Ureter (tissue), 1 donor: ENCODE measurements at regions not wholly inside any gene's neighbourhood (a gene's known extent, or its start where the extent isn't known, plus 50 kb on each side); places are given as distances from the start of the nearest gene placed in this dataset.
"Not testable (repeated sequence)": the region's sequence is repeated elsewhere in the genome, so short reads cannot be mapped to it uniquely, and the experiment has no call there.

Experiments used
- DNase-seq: peaks from one replicate; pipeline ENCODE4 v3.0.0-alpha.2; 2020; ENCODE audit warnings: low spot score
- donor health status: DM: yes; HTN: yes; CAD: no.

- DNase-seq, result no peak
These were observed 61.5 kb downstream of the PRDM13 start for GRCh38 chr6:99668036-99668705.

- DNase-seq, result no peak
These were observed 83.5 kb downstream of the PRDM13 start for GRCh38 chr6:99689916-99690685.

GRCh38 chr6:99702287-99702686 is 95.7 kb downstream of the PRDM13 start:
- DNase-seq, result not testable (repeated sequence)

GRCh38 chr6:99709062-99709461 is 102.4 kb downstream of the PRDM13 start:
- DNase-seq, result no peak

- DNase-seq, result no peak
These were observed 104.7 kb downstream of the PRDM13 start for GRCh38 chr6:99711302-99711701.

- no peak for DNase-seq
These were observed 105.3 kb downstream of the PRDM13 start for GRCh38 chr6:99711925-99712324.

GRCh38 chr6:99712519-99712918 is 105.9 kb downstream of the PRDM13 start:
- DNase-seq, result no peak

GRCh38 chr6:99722043-99722442 is 115.4 kb downstream of the PRDM13 start:
- not testable (repeated sequence) for DNase-seq

- DNase-seq, result not testable (repeated sequence)
These were observed 123.6 kb downstream of the PRDM13 start for GRCh38 chr6:99730237-99730636.

GRCh38 chr6:99736302-99736701 is 129.7 kb downstream of the PRDM13 start:
- no peak for DNase-seq

- DNase-seq, result no peak
These were observed 132.9 kb downstream of the PRDM13 start for GRCh38 chr6:99739526-99739925.

- no peak for DNase-seq
These were observed 134.5 kb downstream of the PRDM13 start for GRCh38 chr6:99741092-99741491.

GRCh38 chr6:99743647-99744046 is 137.0 kb downstream of the PRDM13 start:
- DNase-seq, result no peak

- DNase-seq, result no peak
These were observed 139.0 kb downstream of the PRDM13 start for GRCh38 chr6:99745651-99746050.

GRCh38 chr6:99746261-99746895 is 139.7 kb downstream of the PRDM13 start:
- DNase-seq, result peak; percentile 68

GRCh38 chr6:99761711-99762110 is 155.1 kb downstream of the PRDM13 start:
- DNase-seq, result no peak

GRCh38 chr6:99768166-99768565 is 161.5 kb downstream of the PRDM13 start:
- DNase-seq, result no peak

- no peak for DNase-seq
These were observed 173.3 kb downstream of the PRDM13 start for GRCh38 chr6:99779631-99780555.

- DNase-seq, result no peak
These were observed 173.9 kb downstream of the PRDM13 start for GRCh38 chr6:99780556-99780885.

- no peak for DNase-seq
These were observed 183.1 kb downstream of the PRDM13 start for GRCh38 chr6:99789767-99790166.

GRCh38 chr6:99790679-99791078 is 184.0 kb downstream of the PRDM13 start:
- DNase-seq, result no peak

GRCh38 chr6:99801805-99802204 is 192.2 kb downstream of the MCHR2 start:
- DNase-seq, result no peak
